GM12865 (cell line): ENCODE measurements at regions not wholly inside any gene's neighbourhood (a gene's known extent, or its start where the extent isn't known, plus 50 kb on each side); places are given as distances from the start of the nearest gene placed in this dataset.

Experiments
- DNase-seq: peaks from one replicate; pipeline ENCODE4 v3.0.0; 2010; ENCODE audit warnings: low read depth
- H3K4me3 ChIP-seq: 2 replicates; pipeline ENCODE4 v1.5.1; 2011; ENCODE audit warnings: mild to moderate bottlenecking, low read depth, low read length, control low read depth
- CTCF ChIP-seq: IDR thresholded peaks from 2 replicates; pipeline ENCODE4 v1.5.1; 2011; ENCODE audit warnings: low read length, control low read depth, low read depth, inconsistent platforms; ENCODE audit not compliant: insufficient read depth; ENCODE audit errors: missing control alignments

GRCh38 chr10:123558651-123559050, 107.5 kb upstream of the GPR26 start:
- no peak for TF ChIP-seq CTCF
- DNase-seq = no peak
- no peak overlapping the region for H3K4me3 ChIP-seq

GRCh38 chr10:123559066-123559822, 106.9 kb upstream of the GPR26 start:
- peak; percentile 88 for DNase-seq
- peak; percentile 96 for TF ChIP-seq CTCF
- no peak overlapping the region for H3K4me3 ChIP-seq

GRCh38 chr10:123559823-123560092, 106.4 kb upstream of the GPR26 start:
- H3K4me3 ChIP-seq = no peak overlapping the region
- no peak for DNase-seq
- TF ChIP-seq CTCF = no peak

- no peak for DNase-seq
- H3K4me3 ChIP-seq = no peak overlapping the region
- no peak for TF ChIP-seq CTCF
These were observed 105.6 kb upstream of the GPR26 start for GRCh38 chr10:123560301-123561140.

GRCh38 chr10:123561141-123561440, 105.1 kb upstream of the GPR26 start:
- no peak overlapping the region for H3K4me3 ChIP-seq
- DNase-seq = no peak
- no peak for TF ChIP-seq CTCF

- no peak for TF ChIP-seq CTCF
- no peak overlapping the region for H3K4me3 ChIP-seq
- no peak for DNase-seq
These were observed 103.8 kb upstream of the GPR26 start for GRCh38 chr10:123562387-123562786.
